ENCODE measurements at regions not wholly inside any gene's neighbourhood (a gene's known extent, or its start where the extent isn't known, plus 50 kb on each side); places are given as distances from the start of the nearest gene placed in this dataset.

- H3K36me3 ChIP-seq (ENCODE audit: insufficient read depth, low read length), result no peaks in the 10 kb centered on the region
- H3K4me1 ChIP-seq (ENCODE audit: insufficient read depth, low read length), result no peaks in the 10 kb centered on the region
- no peaks in the 10 kb centered on the region for H3K9me3 ChIP-seq (ENCODE audit: control insufficient read depth, insufficient read depth, low read length)
- H3K9ac ChIP-seq (ENCODE audit: low read depth, low read length), result no peak overlapping the region
Observed at GRCh38 chr15:94626949-94627348, 395.6 kb downstream of the MCTP2 start.

- Histone ChIP-seq H3K36me3 (ENCODE audit: insufficient read depth, low read length) (no peaks in the 10 kb centered on the region), H3K9me3 (ENCODE audit: control insufficient read depth, insufficient read depth, low read length) (no peaks in the 10 kb centered on the region), H3K9ac (ENCODE audit: low read depth, low read length) (no peak overlapping the region), H3K4me1 (ENCODE audit: insufficient read depth, low read length) (no peaks in the 10 kb centered on the region)
Observed at GRCh38 chr15:94631608-94632007, 400.2 kb downstream of the MCTP2 start.

- H3K36me3 ChIP-seq (ENCODE audit: insufficient read depth, low read length), result no peaks in the 10 kb centered on the region
- H3K9me3 ChIP-seq (ENCODE audit: control insufficient read depth, insufficient read depth, low read length), result no peaks in the 10 kb centered on the region
- no peak overlapping the region for H3K9ac ChIP-seq (ENCODE audit: low read depth, low read length)
- no peaks in the 10 kb centered on the region for H3K4me1 ChIP-seq (ENCODE audit: insufficient read depth, low read length)
Observed at GRCh38 chr15:94638183-94638582, 406.8 kb downstream of the MCTP2 start.

- no peaks in the 10 kb centered on the region for H3K9me3 ChIP-seq (ENCODE audit: control insufficient read depth, insufficient read depth, low read length)
- H3K4me1 ChIP-seq (ENCODE audit: insufficient read depth, low read length), result no peaks in the 10 kb centered on the region
- H3K36me3 ChIP-seq (ENCODE audit: insufficient read depth, low read length), result no peaks in the 10 kb centered on the region
- H3K9ac ChIP-seq (ENCODE audit: low read depth, low read length), result no peak overlapping the region
Observed at GRCh38 chr15:94639701-94640100, 408.3 kb downstream of the MCTP2 start.

DNA sequence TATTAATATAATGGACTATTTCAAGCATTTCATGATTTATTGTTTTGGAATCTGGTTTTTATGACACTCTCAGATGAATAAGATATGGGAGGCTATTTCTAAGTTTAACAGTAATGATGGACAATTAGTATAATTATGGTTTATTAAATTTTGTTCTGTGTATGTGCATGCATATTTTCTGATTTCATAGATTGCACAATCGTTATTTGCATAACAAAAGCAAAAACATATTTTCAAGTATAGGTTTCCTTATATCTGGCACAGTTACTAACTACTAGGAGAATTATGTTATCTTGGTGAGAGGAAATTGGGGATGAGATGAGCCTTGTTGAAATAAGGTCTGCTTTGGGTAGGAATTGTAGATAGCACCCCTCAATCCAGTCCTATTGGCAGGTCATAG lies 413.1 kb downstream of the MCTP2 start:
- no peaks in the 10 kb centered on the region for H3K9me3 ChIP-seq (ENCODE audit: control insufficient read depth, insufficient read depth, low read length)
- no peaks in the 10 kb centered on the region for H3K36me3 ChIP-seq (ENCODE audit: insufficient read depth, low read length)
- H3K4me1 ChIP-seq (ENCODE audit: insufficient read depth, low read length), result no peaks in the 10 kb centered on the region
- no peak overlapping the region for H3K9ac ChIP-seq (ENCODE audit: low read depth, low read length)

GRCh38 chr15:94653071-94653470 lies 421.7 kb downstream of the MCTP2 start:
- no peaks in the 10 kb centered on the region for H3K36me3 ChIP-seq (ENCODE audit: insufficient read depth, low read length)
- no peaks in the 10 kb centered on the region for H3K9me3 ChIP-seq (ENCODE audit: control insufficient read depth, insufficient read depth, low read length)
- no peak overlapping the region for H3K9ac ChIP-seq (ENCODE audit: low read depth, low read length)
- H3K4me1 ChIP-seq (ENCODE audit: insufficient read depth, low read length), result peaks cover 7% of the 10 kb centered on the region; the same call in 1 of the 2 replicates

DNA sequence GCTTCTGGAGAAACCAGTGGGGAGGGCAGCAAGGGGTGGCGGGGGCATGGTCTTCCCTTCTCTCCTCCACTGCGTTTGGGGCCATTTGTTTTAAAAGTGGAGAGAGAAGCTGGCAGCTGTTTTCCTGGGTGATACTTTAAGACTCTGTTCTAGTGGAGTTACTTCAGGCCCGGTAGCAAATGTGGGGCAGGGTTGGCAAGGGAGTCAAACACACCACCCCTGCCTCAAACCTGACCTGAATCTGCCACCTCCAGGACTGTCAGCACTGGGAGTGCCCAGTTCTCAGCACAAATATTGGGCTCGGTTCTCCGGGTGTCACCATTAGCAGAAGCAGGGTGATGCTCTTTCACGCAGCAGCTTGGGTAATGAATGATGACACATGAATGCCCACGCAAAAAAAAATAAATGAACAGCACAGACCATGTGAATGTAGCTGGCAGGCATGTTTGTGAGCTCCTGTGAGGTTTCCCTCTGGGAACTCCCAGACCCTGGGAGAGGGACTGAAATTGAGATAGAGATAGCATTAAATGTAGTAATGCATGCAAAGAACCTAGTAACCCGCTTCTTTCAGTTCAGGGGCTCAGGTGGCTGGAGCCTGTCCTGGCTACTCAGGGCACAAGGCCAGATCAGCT lies 424.0 kb downstream of the MCTP2 start:
- H3K4me1 ChIP-seq (ENCODE audit: insufficient read depth, low read length), result peaks cover 7% of the 10 kb centered on the region; the same call in 1 of the 2 replicates
- H3K9me3 ChIP-seq (ENCODE audit: control insufficient read depth, insufficient read depth, low read length), result no peaks in the 10 kb centered on the region
- H3K36me3 ChIP-seq (ENCODE audit: insufficient read depth, low read length), result no peaks in the 10 kb centered on the region

DNA sequence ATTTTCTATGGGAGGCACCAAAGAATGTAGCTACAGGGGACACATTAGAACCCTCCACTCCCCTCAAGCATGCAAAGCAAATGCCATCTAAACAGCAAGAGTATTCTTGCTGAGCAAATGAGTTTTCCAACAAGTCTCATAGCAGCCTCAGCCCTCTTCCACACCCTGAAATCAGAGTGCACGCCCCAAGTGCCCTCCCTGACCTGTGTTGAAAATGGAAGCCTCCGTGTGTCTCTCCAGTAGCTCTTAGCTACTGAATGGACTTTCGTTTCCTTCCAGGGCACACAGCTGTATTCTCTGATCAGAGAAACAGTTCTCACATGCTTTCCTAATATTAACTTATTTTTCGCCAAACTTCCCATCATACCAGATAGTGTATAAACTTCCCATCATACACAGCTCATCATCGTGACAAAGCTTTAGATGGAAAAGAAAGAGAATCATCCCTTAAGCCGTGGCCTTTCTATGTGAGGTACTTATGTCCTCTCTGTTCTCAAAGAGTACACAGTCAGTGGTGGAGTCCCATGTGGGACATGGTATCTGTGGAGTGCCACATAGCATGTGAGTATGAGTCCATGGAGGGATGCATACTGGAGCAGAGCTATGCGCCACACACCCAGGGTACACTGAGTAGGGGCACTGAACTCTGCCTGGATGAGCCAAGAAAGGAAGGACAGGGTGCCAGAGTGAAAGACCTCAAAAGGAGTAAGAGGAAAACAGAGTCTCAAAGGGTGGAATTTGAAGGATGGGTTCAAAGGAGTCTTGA lies 434.5 kb downstream of the MCTP2 start:
- Histone ChIP-seq H3K36me3 (ENCODE audit: insufficient read depth, low read length) (no peaks in the 10 kb centered on the region), H3K9ac (ENCODE audit: low read depth, low read length) (no peak overlapping the region), H3K9me3 (ENCODE audit: control insufficient read depth, insufficient read depth, low read length) (no peaks in the 10 kb centered on the region), H3K4me1 (ENCODE audit: insufficient read depth, low read length) (0 out of 2 replicates have a peak, but pooled peaks cover 2% of the 10 kb centered on the region)

More for the DNA sequence above, 424.0 kb downstream of the MCTP2 start:
- H3K9ac ChIP-seq (ENCODE audit: low read depth, low read length), result no peak overlapping the region

DNA sequence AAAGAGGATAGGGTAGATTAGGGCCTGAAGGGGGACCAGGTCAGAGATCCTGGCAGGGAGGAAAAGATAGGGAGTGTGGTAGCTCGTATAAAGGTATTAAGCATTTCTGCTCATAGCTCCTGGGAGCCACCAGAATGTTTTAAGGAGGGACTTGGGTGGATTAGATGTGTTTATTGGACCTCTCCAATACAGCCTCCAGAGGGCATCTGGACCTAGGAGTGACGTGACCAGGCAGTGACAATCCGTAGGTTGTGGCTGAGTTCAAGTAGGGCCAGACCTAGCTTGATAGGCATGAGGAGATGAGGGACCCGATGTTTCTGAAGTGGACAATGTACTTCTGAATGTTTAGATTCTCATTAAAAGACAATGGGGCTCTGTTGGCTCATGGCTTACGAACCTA lies 435.2 kb downstream of the MCTP2 start:
- H3K36me3 ChIP-seq (ENCODE audit: insufficient read depth, low read length), result no peaks in the 10 kb centered on the region
- H3K9me3 ChIP-seq (ENCODE audit: control insufficient read depth, insufficient read depth, low read length), result no peaks in the 10 kb centered on the region
- H3K9ac ChIP-seq (ENCODE audit: low read depth, low read length), result no peak overlapping the region
- H3K4me1 ChIP-seq (ENCODE audit: insufficient read depth, low read length), result 0 out of 2 replicates have a peak, but pooled peaks cover 2% of the 10 kb centered on the region

- H3K9ac ChIP-seq (ENCODE audit: low read depth, low read length), result no peak overlapping the region
- H3K4me1 ChIP-seq (ENCODE audit: insufficient read depth, low read length), result peaks cover 6% of the 10 kb centered on the region
- no peaks in the 10 kb centered on the region for H3K36me3 ChIP-seq (ENCODE audit: insufficient read depth, low read length)
- no peaks in the 10 kb centered on the region for H3K9me3 ChIP-seq (ENCODE audit: control insufficient read depth, insufficient read depth, low read length)
Observed at GRCh38 chr15:94667109-94667508, 435.7 kb downstream of the MCTP2 start.

DNA sequence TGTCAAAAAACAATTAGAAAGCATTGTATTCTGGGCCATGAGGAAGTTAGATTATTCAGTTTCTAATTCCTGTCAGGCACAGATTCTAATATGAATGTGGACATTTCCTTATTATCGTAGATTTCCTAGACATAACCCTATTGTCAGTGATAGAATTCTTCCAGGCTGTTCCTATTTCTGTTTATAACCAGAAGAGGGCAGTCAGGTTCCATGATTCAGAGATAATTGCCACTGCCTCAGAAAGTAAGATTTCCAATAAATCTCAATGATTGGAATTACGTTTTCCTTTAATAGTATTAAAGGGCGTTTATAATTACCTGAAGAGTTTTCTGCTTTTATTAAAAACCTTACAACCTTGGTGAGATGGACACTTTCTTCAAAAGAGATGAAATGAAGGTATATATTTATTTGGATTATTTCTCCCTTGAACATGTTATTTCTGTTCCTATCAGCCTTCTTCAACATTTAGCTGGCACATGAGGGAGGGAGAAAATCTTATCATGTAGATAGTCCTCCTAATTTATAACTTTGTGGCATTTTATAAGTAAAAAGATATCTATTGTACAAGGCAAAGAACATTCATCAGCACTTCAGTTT lies 439.2 kb downstream of the MCTP2 start:
- H3K4me1 ChIP-seq (ENCODE audit: insufficient read depth, low read length), result peaks cover 10% of the 10 kb centered on the region
- no peaks in the 10 kb centered on the region for H3K9me3 ChIP-seq (ENCODE audit: control insufficient read depth, insufficient read depth, low read length)
- no peak overlapping the region for H3K9ac ChIP-seq (ENCODE audit: low read depth, low read length)
- no peaks in the 10 kb centered on the region for H3K36me3 ChIP-seq (ENCODE audit: insufficient read depth, low read length)

DNA sequence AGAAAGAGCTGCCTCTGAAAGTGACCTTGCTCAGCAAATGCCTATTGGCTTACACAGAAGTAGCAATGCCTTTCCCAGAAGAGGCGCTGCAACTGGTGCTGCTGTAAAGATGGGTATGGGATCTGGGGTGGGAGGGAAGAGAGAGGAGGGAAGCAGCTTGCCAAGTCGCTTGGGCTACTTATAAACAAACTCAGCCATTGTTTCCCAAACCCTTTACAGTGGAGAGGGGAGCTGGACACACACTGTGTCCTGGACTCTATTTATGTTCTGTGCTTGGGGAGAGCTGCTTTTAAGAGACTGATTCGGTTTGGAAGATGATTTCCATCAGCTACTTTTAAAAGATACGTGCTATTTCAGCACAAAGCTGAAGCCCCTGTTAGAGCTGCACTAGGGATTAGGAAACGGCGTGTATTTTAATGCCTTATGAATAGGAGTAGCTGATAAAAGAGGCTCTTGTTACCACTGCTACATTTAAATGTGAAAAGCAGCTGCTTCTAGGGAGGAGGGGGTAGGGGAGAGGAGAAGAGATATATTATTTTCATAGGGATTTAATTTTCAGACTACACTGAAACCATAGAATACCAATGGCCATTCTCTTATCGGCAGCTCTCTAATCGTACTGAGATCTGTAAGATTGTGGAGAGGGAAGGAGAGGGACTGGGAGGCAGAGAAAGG lies 440.6 kb downstream of the MCTP2 start:
- H3K9ac ChIP-seq (ENCODE audit: low read depth, low read length), result no peak overlapping the region
- no peaks in the 10 kb centered on the region for H3K36me3 ChIP-seq (ENCODE audit: insufficient read depth, low read length)

GRCh38 chr15:94673801-94674200 lies 442.4 kb downstream of the MCTP2 start:
- Histone ChIP-seq H3K9ac (ENCODE audit: low read depth, low read length) (no peak overlapping the region), H3K36me3 (ENCODE audit: insufficient read depth, low read length) (no peaks in the 10 kb centered on the region)

More for the DNA sequence above, 440.6 kb downstream of the MCTP2 start:
- Histone ChIP-seq H3K9me3 (ENCODE audit: control insufficient read depth, insufficient read depth, low read length) (no peaks in the 10 kb centered on the region), H3K4me1 (ENCODE audit: insufficient read depth, low read length) (peaks cover 10% of the 10 kb centered on the region)

DNA sequence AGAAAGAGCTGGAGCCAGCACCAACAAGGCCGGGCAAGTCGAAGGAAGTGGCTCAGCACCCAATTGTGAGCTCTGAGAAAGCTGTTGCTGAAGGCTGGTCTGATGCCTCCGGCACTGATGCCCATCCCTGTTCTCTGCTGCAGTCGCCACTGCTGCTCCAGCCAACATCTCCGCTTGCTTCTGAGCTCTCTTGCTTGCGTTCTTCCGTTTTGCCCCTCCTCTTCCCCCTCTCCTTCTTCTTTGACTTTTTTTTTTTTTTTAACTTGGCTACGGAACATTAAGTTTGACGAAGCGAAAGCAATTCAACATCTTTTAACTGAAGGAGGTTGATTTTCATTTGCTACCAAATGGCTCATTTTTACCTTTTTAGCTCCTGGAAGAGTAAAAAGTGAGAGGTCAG lies 442.9 kb downstream of the MCTP2 start:
- Histone ChIP-seq H3K9ac (ENCODE audit: low read depth, low read length) (no peak overlapping the region), H3K36me3 (ENCODE audit: insufficient read depth, low read length) (no peaks in the 10 kb centered on the region), H3K4me1 (ENCODE audit: insufficient read depth, low read length) (peaks cover 10% of the 10 kb centered on the region), H3K9me3 (ENCODE audit: control insufficient read depth, insufficient read depth, low read length) (no peaks in the 10 kb centered on the region)

More at GRCh38 chr15:94673801-94674200, 442.4 kb downstream of the MCTP2 start:
- peaks cover 10% of the 10 kb centered on the region for H3K4me1 ChIP-seq (ENCODE audit: insufficient read depth, low read length)
- no peaks in the 10 kb centered on the region for H3K9me3 ChIP-seq (ENCODE audit: control insufficient read depth, insufficient read depth, low read length)
